K562 (cell line): ENCODE measurements at regions not wholly inside any gene's neighbourhood (a gene's known extent, or its start where the extent isn't known, plus 50 kb on each side); places are given as distances from the start of the nearest gene placed in this dataset.
A peak's percentile ranks its signal among the peaks of the same experiment; 100 is the strongest.

ENCODE experiments used
- ATAC-seq: fragments of 200-7000 bp; cut with Tn5 transposase; 3 replicates; pipeline ENCODE4 v1.9.1; 2020; ENCODE audit warnings: moderate library complexity
- BruUV-seq: library from RNA; stranded (reverse); fragments of 400-500 nt; replicated peaks from 2 replicates; lab custom pipeline; 2021; lab: Mats Ljungman, UMichigan
- CTCF ChIA-PET: fragments of 300-600 bp; formaldehyde crosslinking; extraction: SDS; loops from one replicate; lab custom pipeline; 2021; ENCODE audit warnings: low intra/inter-chr PET ratio; lab: Yijun Ruan, JAX
- POLR2A ChIA-PET: fragments of 300-600, 350-650 bp; sonication (Branson Sonifier 250); formaldehyde crosslinking; extraction: SDS; loops from one replicate; lab custom pipeline; 2021; ENCODE audit warnings: antibody characterized with exemption, inconsistent platforms; lab: Yijun Ruan, JAX
- DNase-seq, 4 experiments: peaks; one replicate each; pipeline versions ENCODE4 v3.0.0 to v3.0.0-alpha.2; 2011 to 2018; ENCODE audit warnings: low spot score in 3 of 4, mixed read lengths in 3 of 4; ENCODE audit errors: extremely low read depth in 1 of 4
- FAIRE-seq: peaks from 2 replicates; lab custom pipeline; 2011; peaks lifted over from hg19 to GRCh38; lab: Jason Lieb, UNC
- H2AFZ ChIP-seq: 2 replicates; pipeline ENCODE4 v1.6.0; 2011; ENCODE audit warnings: low read depth, low read length, control low read depth, inconsistent platforms
- H3K27ac ChIP-seq: fragments of 200-600 bp; 3 replicates; pipeline ENCODE4 v1.8.0; 2011; ENCODE audit warnings: low read depth, mild to moderate bottlenecking, control low read depth, inconsistent platforms, low read length, moderate library complexity, mixed read lengths; ENCODE audit errors: extremely low read depth
- H3K27me3 ChIP-seq, 2 experiments: fragments of 300-600 bp in 1 of 2; 2 replicates in 1 of 2; 3 replicates in 1 of 2; pipeline versions ENCODE4 v1.6.0 to v1.8.0; 2011; ENCODE audit warnings: inconsistent platforms in 2 of 2, low read length in 2 of 2, mild to moderate bottlenecking in 1 of 2, mixed read lengths in 1 of 2, moderate library complexity in 1 of 2; ENCODE audit not compliant: control insufficient read depth in 2 of 2, insufficient read depth in 2 of 2
- H3K36me3 ChIP-seq: fragments of 300-600 bp; 3 replicates; pipeline ENCODE4 v1.8.0; 2011; ENCODE audit warnings: mild to moderate bottlenecking, low read length, inconsistent platforms; ENCODE audit not compliant: control insufficient read depth, insufficient read depth
- H3K4me1 ChIP-seq, 2 experiments: fragments of 200-600 bp in 1 of 2; replicated peaks in 1 of 2; 2 replicates in 1 of 2; 3 replicates in 1 of 2; pipeline versions ENCODE4 v1.5.1 to v1.8.0; 2011; ENCODE audit warnings: inconsistent platforms in 2 of 2, low read length in 2 of 2, mild to moderate bottlenecking in 1 of 2, mixed read lengths in 1 of 2, moderate library complexity in 1 of 2; ENCODE audit not compliant: control insufficient read depth in 2 of 2, insufficient read depth in 2 of 2
- H3K4me2 ChIP-seq: 2 replicates; pipeline ENCODE4 v1.6.1; 2011; ENCODE audit warnings: low read length, control low read depth, inconsistent platforms, mixed read lengths; ENCODE audit not compliant: insufficient read depth
- H3K4me3 ChIP-seq: fragments of 200-600 bp; sonication (generic), shearing (Covaris generic); 2 replicates; pipeline ENCODE4 v1.5.1; 2016; ENCODE audit warnings: control low read depth, inconsistent platforms
- H3K79me2 ChIP-seq: fragments of 200-600 bp; 3 replicates; pipeline ENCODE4 v1.8.0; 2011; ENCODE audit warnings: low read length, inconsistent platforms; ENCODE audit not compliant: control insufficient read depth, insufficient read depth
- H3K9ac ChIP-seq, 2 experiments: 2 replicates each; pipeline versions ENCODE4 v1.6.0 to v1.6.1; 2011; ENCODE audit warnings: low read depth in 2 of 2, low read length in 2 of 2, control low read depth in 1 of 2, inconsistent platforms in 1 of 2, mild to moderate bottlenecking in 1 of 2, mixed read lengths in 1 of 2; ENCODE audit not compliant: insufficient read depth in 1 of 2
- H3K9me1 ChIP-seq: one replicate; pipeline ENCODE4 v1.6.0; 2011; ENCODE audit warnings: inconsistent platforms, mild to moderate bottlenecking, low read length, moderate library complexity; ENCODE audit not compliant: control insufficient read depth, insufficient read depth
- H3K9me3 ChIP-seq: replicated peaks from 2 replicates; pipeline ENCODE4 v1.5.1; 2011; ENCODE audit warnings: low read depth, low read length, inconsistent platforms; ENCODE audit not compliant: control insufficient read depth, insufficient read depth
- H4K20me1 ChIP-seq: replicated peaks from 2 replicates; pipeline ENCODE4 v1.6.1; 2011; ENCODE audit warnings: low read length, inconsistent platforms, mixed read lengths; ENCODE audit not compliant: control insufficient read depth, insufficient read depth
- CBX2 ChIP-seq: fragments of 200-600 bp; sonication (generic); IDR thresholded peaks from one replicate; pipeline ENCODE4 v1.6.1; 2012; ENCODE audit warnings: mild to moderate bottlenecking, low read length, inconsistent platforms; ENCODE audit not compliant: insufficient read depth, poor library complexity, severe bottlenecking
- NFIC ChIP-seq: fragments of 450-650 bp; IDR thresholded peaks from 2 replicates; pipeline ENCODE4 v1.6.1; 2017; ENCODE audit warnings: mild to moderate bottlenecking, inconsistent platforms
- PCBP2 ChIP-seq: fragments of 200-400 bp; formaldehyde crosslinking; IDR thresholded peaks from 2 replicates; pipeline ENCODE4 v1.6.1; 2018; ENCODE audit warnings: low read length, low read depth, mild to moderate bottlenecking, moderate library complexity; ENCODE audit not compliant: poor library complexity, severe bottlenecking
- RBM22 ChIP-seq: fragments of 200-400 bp; formaldehyde crosslinking; IDR thresholded peaks from 2 replicates; pipeline ENCODE4 v1.6.1; 2018; ENCODE audit warnings: low read length, low read depth; ENCODE audit not compliant: poor library complexity, severe bottlenecking
- SAP30 ChIP-seq: fragments of 200-600 bp; sonication (generic); IDR thresholded peaks from 2 replicates; pipeline ENCODE4 v1.6.1; 2012; ENCODE audit warnings: borderline replicate concordance, low read depth, mild to moderate bottlenecking, moderate library complexity, low read length, control low read depth, inconsistent platforms; ENCODE audit not compliant: insufficient read depth, poor library complexity, severe bottlenecking
- WGBS: fragments of 100-300 bp; shearing (Covaris generic); methylation state at CpG from one replicate; pipeline ENCODE4 v1.1.6; 2016; ENCODE audit warnings: low coverage, mixed read lengths; ENCODE audit not compliant: insufficient coverage; ENCODE audit errors: missing lambda C conversion rate; 5-methylcytosine and 5-hydroxymethylcytosine counted together
- in situ Hi-C: fragments of 300-500 bp; cut with MboI; formaldehyde crosslinking; loops from 4 replicates; pipeline ENCODE4 v1.15.0; 2018; ENCODE audit warnings: inconsistent platforms, mixed read lengths
- intact Hi-C: fragments of 100-400 bp; cut with micrococcal nuclease; formaldehyde crosslinking; loops from 2 replicates; pipeline ENCODE4 v1.14.2; 2022

- intact Hi-C loops = loop anchor here (10.0 kb wide), 1 partner anchor 83 kb away; no protein-coding TSS in a partner anchor
- no peak overlapping the region for H3K27ac ChIP-seq
- POLR2A ChIA-PET = no interaction called here
- no peak overlapping the region for H3K4me2 ChIP-seq
- H4K20me1 ChIP-seq = no peaks in the 10 kb centered on the region
- TF ChIP-seq NFIC (0 out of 2 replicates have a peak, but pooled peaks have one; percentile 11), PCBP2 (no peak), SAP30 (no peak), CBX2 (no peak), RBM22 (no peak)
- CTCF ChIA-PET = no interaction called here
- no peak overlapping the region for H3K9ac ChIP-seq
- no peak for DNase-seq
- H3K36me3 ChIP-seq = no peaks in the 10 kb centered on the region
- in situ Hi-C loops = no loop called here
- no peak overlapping the region for H3K4me3 ChIP-seq
- H3K9me1 ChIP-seq = no peaks in the 10 kb centered on the region
- no peaks in the 10 kb centered on the region for H3K27me3 ChIP-seq
- 0% methylated on average over 4 of the region's 4 CpGs for WGBS
- no peak for ATAC-seq
- BruUV-seq = no TSS peak
- H3K9me3 ChIP-seq = no peaks in the 10 kb centered on the region
- no peak overlapping the region for H2AFZ ChIP-seq
- H3K79me2 ChIP-seq = no peaks in the 10 kb centered on the region
- H3K4me1 ChIP-seq = no peaks in the 10 kb centered on the region
- no peak for FAIRE-seq
Observed at GRCh38 chr12:18141048-18141982, 51.3 kb upstream of the RERGL start.
